T-cell (primary cell): ENCODE measurements at regions not wholly inside any gene's neighbourhood (a gene's known extent, or its start where the extent isn't known, plus 50 kb on each side); places are given as distances from the start of the nearest gene placed in this dataset.

ENCODE experiments used
- ATAC-seq, 4 experiments: fragments of 200-7000 bp in 3 of 4; fragments of 150-1000 bp in 1 of 4; cut with Tn5 transposase; replicated peaks in 1 of 4; 1 replicate in 3 of 4; 2 replicates in 1 of 4; pipeline ENCODE4 v1.10.0; 2021; ENCODE audit warnings: moderate library complexity in 3 of 4, mild to moderate bottlenecking in 2 of 4, moderate number of reproducible peaks in 1 of 4
- CTCF ChIA-PET, 2 donors: fragments of 300-600 bp; sonication (Branson Sonifier 250); formaldehyde crosslinking; loops; one replicate each; lab custom pipeline; 2022; ENCODE audit warnings: antibody characterized with exemption in 2 of 2; lab: Charles Lee
- POLR2A ChIA-PET, 2 donors: fragments of 300-600 bp; sonication (Branson Sonifier 250); formaldehyde crosslinking; loops; one replicate each; lab custom pipeline; 2022; ENCODE audit warnings: antibody characterized with exemption in 2 of 2; lab: Charles Lee
- DNase-seq, 35 experiments: peaks; one replicate each; pipeline versions ENCODE4 v3.0.0 to v3.0.0-alpha.2; 2013 to 2023
- H3K27ac ChIP-seq: one replicate; pipeline ENCODE4 v1.5.1; 2013; ENCODE audit warnings: low read length
- H3K27me3 ChIP-seq, 2 experiments: replicated peaks in 1 of 2; 1 replicate in 1 of 2; 2 replicates in 1 of 2; pipeline versions ENCODE4 v1.6.1 to v1.7.0; 2013; ENCODE audit warnings: low read length in 1 of 2, mixed read lengths in 1 of 2; ENCODE audit not compliant: control insufficient read depth in 2 of 2, insufficient read depth in 2 of 2; ENCODE audit errors: extremely low read depth in 1 of 2
- H3K36me3 ChIP-seq, 2 donors: 1 replicate in 1 of 2; 2 replicates in 1 of 2; pipeline versions ENCODE4 v1.6.1 to v1.7.0; 2013; ENCODE audit warnings: low read length in 1 of 2; ENCODE audit not compliant: control insufficient read depth in 2 of 2, insufficient read depth in 1 of 2; ENCODE audit errors: extremely low read depth in 1 of 2
- H3K4me1 ChIP-seq, 2 experiments: 1 replicate in 1 of 2; 2 replicates in 1 of 2; pipeline versions ENCODE4 v1.6.1 to v1.7.0; 2013; ENCODE audit warnings: low read length in 2 of 2, mixed read lengths in 1 of 2; ENCODE audit not compliant: insufficient read depth in 2 of 2, control insufficient read depth in 1 of 2; ENCODE audit errors: extremely low read depth in 1 of 2
- H3K4me3 ChIP-seq, 2 donors: 1 replicate in 1 of 2; 2 replicates in 1 of 2; pipeline versions ENCODE4 v1.5.1 to v1.7.0; 2013; ENCODE audit warnings: mild to moderate bottlenecking in 2 of 2, low read length in 1 of 2, moderate library complexity in 1 of 2; ENCODE audit not compliant: control insufficient read depth in 1 of 2; ENCODE audit errors: extremely low read depth in 1 of 2
- H3K9me3 ChIP-seq: 2 replicates; pipeline ENCODE4 v1.7.0; 2013
- H3K27ac Mint-ChIP-seq, 2 donors: one replicate each; pipeline ENCODE4 v1.8.0; 2020 to 2021; ENCODE audit warnings: mild to moderate bottlenecking in 2 of 2, mixed read lengths in 2 of 2
- H3K27me3 Mint-ChIP-seq, 2 donors: one replicate each; pipeline ENCODE4 v1.8.0; 2021 to 2022; ENCODE audit warnings: mixed read lengths in 2 of 2
- H3K36me3 Mint-ChIP-seq: one replicate; pipeline ENCODE4 v1.8.0; 2021; ENCODE audit warnings: mixed read lengths
- H3K4me1 Mint-ChIP-seq, 3 donors: one replicate each; pipeline ENCODE4 v1.8.0; 2020 to 2022; ENCODE audit warnings: mixed read lengths in 3 of 3, mild to moderate bottlenecking in 1 of 3
- H3K4me3 Mint-ChIP-seq, 3 donors: one replicate each; pipeline ENCODE4 v1.8.0; 2020 to 2022; ENCODE audit warnings: mild to moderate bottlenecking in 3 of 3, mixed read lengths in 3 of 3, moderate library complexity in 3 of 3
- H3K9me3 Mint-ChIP-seq, 3 donors: one replicate each; pipeline ENCODE4 v1.8.0; 2020 to 2022; ENCODE audit warnings: mixed read lengths in 3 of 3
- WGBS: methylation state at CpG from one replicate; pipeline ENCODE4 v1.1.5; 2013; ENCODE audit warnings: missing lambda C conversion rate; ENCODE audit not compliant: insufficient coverage; 5-methylcytosine and 5-hydroxymethylcytosine counted together

DNA sequence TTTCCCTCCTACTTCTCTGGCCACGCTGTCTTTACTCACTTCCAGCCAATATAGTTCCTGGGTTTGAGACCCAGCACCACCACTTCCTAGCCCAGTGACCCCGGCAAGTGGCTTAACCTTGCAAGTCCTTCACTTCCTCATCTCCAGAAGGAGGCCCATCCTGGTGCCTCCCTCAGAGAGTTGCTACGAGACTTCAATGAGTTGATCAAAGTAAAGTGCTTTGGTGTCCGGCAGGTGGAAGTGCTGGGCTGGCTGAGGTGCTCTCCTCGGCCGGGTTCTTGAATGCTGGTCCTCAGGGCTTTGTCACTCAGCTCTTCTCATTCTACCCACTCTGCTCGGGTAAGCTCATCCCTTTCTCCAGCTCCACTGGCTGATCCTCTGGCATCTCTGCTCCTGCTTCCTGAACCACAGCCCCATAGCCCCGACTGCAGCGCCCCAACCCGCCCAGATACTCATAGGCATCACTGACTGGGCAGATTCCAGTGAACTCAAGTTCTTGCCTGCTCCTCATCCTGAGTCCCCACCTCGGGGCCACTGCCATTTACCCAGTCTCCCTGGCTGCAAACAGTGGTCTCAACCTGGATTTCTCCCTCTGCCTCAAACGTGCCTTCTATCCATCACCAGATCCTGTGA, 75.8 kb upstream of the WNT4 start:
- ChIA-PET POLR2A (no interaction called here), CTCF (no interaction called here)
- Mint-ChIP-seq H3K4me3 (no peak overlapping the region), H3K27ac (no peak overlapping the region), H3K36me3 (no peaks in the 10 kb centered on the region), H3K27me3 (peaks cover 17 to 30% of the 10 kb centered on the region in 2 donors), H3K4me1 (no peaks in the 10 kb centered on the region), H3K9me3 (no peaks in the 10 kb centered on the region)
- 69% methylated on average over 10 of the region's 12 CpGs for WGBS
- no peaks in the 10 kb centered on the region for H3K4me1 ChIP-seq
- no peaks in the 10 kb centered on the region for H3K36me3 ChIP-seq
- no peak overlapping the region for H3K4me3 ChIP-seq
- H3K27me3 ChIP-seq = peaks cover 2 to 19% of the 10 kb centered on the region in 2 experiments
- no peak for DNase-seq
- H3K9me3 ChIP-seq = no peaks in the 10 kb centered on the region
- ATAC-seq = no peak
- H3K27ac ChIP-seq = no peak overlapping the region

DNA sequence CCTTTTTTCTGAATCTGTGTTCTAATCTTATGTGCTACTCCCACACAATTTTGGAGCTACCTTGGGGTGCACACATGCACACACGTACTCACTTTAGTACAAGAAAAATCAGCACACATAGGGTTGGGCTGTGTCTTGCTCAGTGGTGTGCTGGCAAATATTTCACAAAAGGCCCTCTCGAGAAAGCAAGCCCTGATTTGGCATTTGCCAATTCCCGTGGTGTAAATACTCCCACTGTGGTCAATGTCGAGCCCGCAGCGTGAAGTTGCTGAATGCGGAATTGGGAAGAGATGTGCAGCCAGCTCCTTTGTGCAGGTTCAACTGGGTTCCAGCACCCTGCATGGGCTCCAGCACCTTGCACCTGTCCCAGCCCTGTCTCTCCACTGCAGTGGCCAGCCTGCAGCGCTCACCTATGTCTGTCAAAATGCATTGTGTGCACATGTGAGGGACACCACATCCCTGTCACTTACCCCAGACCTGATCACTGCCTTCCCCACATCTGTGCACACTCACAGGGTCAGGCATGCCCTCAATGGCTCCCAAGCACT, 78.4 kb upstream of the WNT4 start:
- Mint-ChIP-seq H3K27me3 (peaks cover 10 to 28% of the 10 kb centered on the region in 2 donors), H3K4me3 (no peak overlapping the region)

GRCh38 chr1:22222723-22223122, 79.8 kb upstream of the WNT4 start:
- no peaks in the 10 kb centered on the region for H3K36me3 ChIP-seq
- H3K27ac ChIP-seq = no peak overlapping the region
- Mint-ChIP-seq H3K4me3 (no peak overlapping the region), H3K27ac (no peak overlapping the region), H3K36me3 (no peaks in the 10 kb centered on the region), H3K9me3 (peaks cover 0 to 5% (median 0%) of the 10 kb centered on the region in 3 donors), H3K4me1 (no peaks in the 10 kb centered on the region), H3K27me3 (peaks cover 10 to 30% of the 10 kb centered on the region in 2 donors)
- no peaks in the 10 kb centered on the region for H3K4me1 ChIP-seq
- WGBS = 78% methylated on average over 4 of the region's 9 CpGs
- ATAC-seq (no peak), DNase-seq (no peak)
- ChIA-PET CTCF (no interaction called here), POLR2A (no interaction called here)
- no peaks in the 10 kb centered on the region for H3K9me3 ChIP-seq
- H3K27me3 ChIP-seq = peaks cover 2 to 19% of the 10 kb centered on the region in 2 experiments
- H3K4me3 ChIP-seq = no peak overlapping the region

More for the DNA sequence above, 78.4 kb upstream of the WNT4 start:
- Mint-ChIP-seq H3K4me1 (no peaks in the 10 kb centered on the region), H3K27ac (no peak overlapping the region), H3K36me3 (no peaks in the 10 kb centered on the region), H3K9me3 (peaks cover 0 to 5% (median 0%) of the 10 kb centered on the region in 3 donors)
- Histone ChIP-seq H3K27ac (no peak overlapping the region), H3K36me3 (no peaks in the 10 kb centered on the region), H3K9me3 (no peaks in the 10 kb centered on the region), H3K27me3 (peaks cover 2 to 19% of the 10 kb centered on the region in 2 experiments), H3K4me3 (no peak overlapping the region), H3K4me1 (no peaks in the 10 kb centered on the region)
- DNase-seq (no peak), ATAC-seq (no peak)
- 77% methylated on average over 7 of the region's 8 CpGs for WGBS
- ChIA-PET POLR2A (no interaction called here), CTCF (no interaction called here)

DNA sequence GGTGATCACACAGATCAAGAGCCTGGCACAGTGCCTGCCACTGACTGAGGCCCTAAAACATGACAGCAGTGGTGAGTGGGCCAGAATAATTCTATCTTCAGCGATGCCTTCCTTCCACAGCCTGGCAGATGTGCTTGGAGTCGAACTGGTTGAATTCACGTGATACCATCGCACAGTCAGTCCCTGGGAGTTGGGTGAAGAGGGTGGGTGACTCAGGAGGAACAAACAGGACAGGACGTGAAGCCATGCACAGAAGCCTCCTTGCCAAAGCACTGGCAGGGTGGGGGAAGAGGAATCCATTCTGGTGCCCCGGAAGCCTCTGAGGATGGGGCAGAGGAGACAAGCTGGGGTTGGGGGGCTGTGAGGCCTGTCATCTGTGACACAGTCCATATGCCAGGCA, 80.3 kb upstream of the WNT4 start:
- no peaks in the 10 kb centered on the region for H3K36me3 Mint-ChIP-seq
- no peak for DNase-seq
- WGBS = 76% methylated on average over 6 of the region's 6 CpGs
- H3K27me3 Mint-ChIP-seq = peaks cover 10 to 30% of the 10 kb centered on the region in 2 donors
- Histone ChIP-seq H3K36me3 (no peaks in the 10 kb centered on the region), H3K9me3 (no peaks in the 10 kb centered on the region), H3K27me3 (peaks cover 2 to 16% of the 10 kb centered on the region in 2 experiments), H3K4me1 (no peaks in the 10 kb centered on the region), H3K27ac (no peak overlapping the region), H3K4me3 (no peak overlapping the region)
- H3K4me1 Mint-ChIP-seq = no peaks in the 10 kb centered on the region
- H3K9me3 Mint-ChIP-seq = peaks cover 0 to 5% (median 0%) of the 10 kb centered on the region in 3 donors
- no peak overlapping the region for H3K4me3 Mint-ChIP-seq
- no peak for ATAC-seq
- no peak overlapping the region for H3K27ac Mint-ChIP-seq
- ChIA-PET CTCF (no interaction called here), POLR2A (no interaction called here)

- ATAC-seq (no peak), DNase-seq (no peak)
- H3K4me1 ChIP-seq = no peaks in the 10 kb centered on the region
- Mint-ChIP-seq H3K4me1 (no peaks in the 10 kb centered on the region), H3K27ac (no peak overlapping the region), H3K9me3 (peaks cover 0 to 5% (median 0%) of the 10 kb centered on the region in 3 donors), H3K27me3 (peaks cover 7 to 26% of the 10 kb centered on the region in 2 donors), H3K36me3 (no peaks in the 10 kb centered on the region), H3K4me3 (no peak overlapping the region)
- no peaks in the 10 kb centered on the region for H3K9me3 ChIP-seq
- H3K4me3 ChIP-seq = no peak overlapping the region
- 67% methylated on average over 1 of the region's 5 CpGs for WGBS
- ChIA-PET CTCF (no interaction called here), POLR2A (no interaction called here)
- no peaks in the 10 kb centered on the region for H3K36me3 ChIP-seq
- peaks cover 2 to 24% of the 10 kb centered on the region in 2 experiments for H3K27me3 ChIP-seq
- H3K27ac ChIP-seq = no peak overlapping the region
Observed at GRCh38 chr1:22224091-22224490, 81.2 kb upstream of the WNT4 start.

- Mint-ChIP-seq H3K36me3 (no peaks in the 10 kb centered on the region), H3K9me3 (peaks cover 0 to 5% (median 0%) of the 10 kb centered on the region in 3 donors), H3K27me3 (peaks cover 4 to 21% of the 10 kb centered on the region in 2 donors), H3K27ac (no peak overlapping the region), H3K4me1 (no peaks in the 10 kb centered on the region), H3K4me3 (no peak overlapping the region)
- ATAC-seq (no peak), DNase-seq (no peak)
- Histone ChIP-seq H3K4me1 (no peaks in the 10 kb centered on the region), H3K27me3 (peaks cover 2 to 22% of the 10 kb centered on the region in 2 experiments), H3K9me3 (no peaks in the 10 kb centered on the region), H3K4me3 (no peak overlapping the region), H3K36me3 (no peaks in the 10 kb centered on the region), H3K27ac (no peak overlapping the region)
- ChIA-PET CTCF (no interaction called here), POLR2A (no interaction called here)
- no CpG with 5 or more reads among the region's 1 CpG for WGBS
Observed at GRCh38 chr1:22224631-22225030, 81.7 kb upstream of the WNT4 start.
